GM19324 (cell line): ENCODE measurements at regions not wholly inside any gene's neighbourhood (a gene's known extent, or its start where the extent isn't known, plus 50 kb on each side); places are given as distances from the start of the nearest gene placed in this dataset.

Experiments used
- ATAC-seq: cut with Tn5 transposase; IDR thresholded peaks from one replicate; pipeline ENCODE4 v1.9.1; 2021; ENCODE audit warnings: mild to moderate bottlenecking, moderate library complexity; ENCODE audit not compliant: unreplicated experiment, low FRiP score

DNA sequence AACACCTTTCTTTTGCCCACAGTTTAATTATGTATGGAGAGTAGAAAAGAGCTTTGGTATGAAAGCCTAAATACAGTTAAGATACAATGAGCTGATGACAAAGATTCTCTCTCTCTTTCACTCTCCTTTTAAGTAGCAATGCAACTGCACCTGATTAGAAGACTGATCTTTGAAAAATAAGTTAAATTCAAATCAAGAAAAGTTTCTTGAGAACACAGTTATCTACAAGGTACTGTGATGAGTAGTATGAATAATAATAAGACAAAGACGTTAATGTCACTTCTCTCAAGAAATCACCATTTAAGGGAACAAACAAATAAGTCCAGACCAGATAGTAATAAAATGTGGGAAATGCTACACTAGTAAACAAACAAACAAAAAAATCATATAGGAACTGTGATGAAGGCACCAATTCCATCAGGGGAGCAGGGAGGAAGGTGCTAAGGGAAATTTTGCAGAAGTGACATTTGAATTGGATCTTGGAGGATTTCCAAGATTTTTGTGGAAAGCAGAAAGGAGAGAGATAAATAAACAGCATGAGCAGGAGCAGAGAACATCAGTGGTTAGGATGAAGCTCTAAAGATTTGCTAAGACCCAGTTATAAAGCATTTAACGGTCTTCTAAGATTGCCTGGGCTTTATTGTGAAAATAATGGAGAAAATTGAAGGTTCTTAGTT is 65.2 kb upstream of the STK38L start:
- ATAC-seq, result peak; percentile 4

DNA sequence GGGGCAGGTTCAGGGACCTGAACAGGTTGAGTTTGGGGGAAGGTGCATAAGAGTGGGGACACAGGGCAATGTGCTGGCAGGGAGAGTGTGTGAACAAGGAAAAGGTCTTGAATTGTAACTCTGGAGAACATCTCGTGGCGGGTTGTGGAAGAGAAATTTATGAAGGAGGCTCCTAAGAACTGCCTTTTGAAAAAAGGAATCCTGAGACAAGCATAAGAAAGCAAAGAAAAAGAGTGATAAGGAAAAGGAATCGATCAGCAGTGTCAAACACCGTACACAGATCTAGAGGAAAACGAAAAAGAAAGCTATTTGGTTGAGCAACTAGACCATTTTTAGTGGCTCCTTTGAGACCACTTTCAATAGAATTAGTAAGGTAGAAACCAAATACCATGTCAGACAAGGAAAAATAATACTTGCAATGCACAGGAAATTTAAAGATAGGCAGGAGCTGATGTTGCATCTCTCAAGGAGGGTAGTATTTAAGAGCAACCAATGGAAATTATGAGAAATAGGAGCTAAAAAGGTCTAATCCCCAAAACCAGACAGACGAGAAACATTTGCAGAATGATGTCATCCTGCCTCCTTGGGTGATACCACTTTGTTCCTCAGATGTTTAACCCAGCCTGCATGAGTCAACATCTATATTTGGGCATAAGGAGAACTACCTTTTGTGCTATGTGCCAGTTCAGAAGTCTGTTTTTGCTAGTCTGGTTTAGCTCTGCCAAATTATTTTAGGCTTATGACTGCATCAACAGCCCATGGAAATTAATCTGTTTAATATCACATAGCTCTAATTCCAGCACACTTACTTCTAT is 64.5 kb upstream of the STK38L start:
- ATAC-seq, result peak; percentile 73

DNA sequence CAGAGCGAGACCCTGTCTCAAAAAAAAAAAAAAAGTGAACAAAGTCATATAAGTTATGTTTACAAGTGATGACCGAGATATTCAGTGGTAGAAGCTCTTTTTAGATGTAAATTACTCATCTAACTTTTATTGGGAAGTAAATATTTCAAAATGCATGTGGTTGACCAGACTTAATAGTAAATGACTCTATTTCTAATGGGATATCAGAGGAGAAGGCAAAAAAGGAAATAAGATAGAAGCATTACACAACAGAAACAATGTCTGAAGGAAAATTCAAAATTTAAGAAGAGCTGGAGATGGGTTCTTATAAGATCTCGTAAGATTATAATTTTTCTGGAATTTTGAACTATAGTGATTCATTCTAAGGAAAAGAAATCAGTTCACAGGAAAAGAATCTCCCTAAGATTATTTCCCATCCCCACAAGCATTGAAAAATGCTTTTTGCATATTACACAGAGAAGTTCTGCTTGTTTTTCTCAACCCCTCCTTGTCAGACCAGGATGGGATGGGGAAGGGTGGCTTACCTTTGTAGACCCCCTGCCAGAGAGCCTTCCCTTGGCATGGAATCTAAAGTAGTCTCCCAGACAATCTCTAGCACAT is 63.1 kb upstream of the STK38L start:
- no peak for ATAC-seq

DNA sequence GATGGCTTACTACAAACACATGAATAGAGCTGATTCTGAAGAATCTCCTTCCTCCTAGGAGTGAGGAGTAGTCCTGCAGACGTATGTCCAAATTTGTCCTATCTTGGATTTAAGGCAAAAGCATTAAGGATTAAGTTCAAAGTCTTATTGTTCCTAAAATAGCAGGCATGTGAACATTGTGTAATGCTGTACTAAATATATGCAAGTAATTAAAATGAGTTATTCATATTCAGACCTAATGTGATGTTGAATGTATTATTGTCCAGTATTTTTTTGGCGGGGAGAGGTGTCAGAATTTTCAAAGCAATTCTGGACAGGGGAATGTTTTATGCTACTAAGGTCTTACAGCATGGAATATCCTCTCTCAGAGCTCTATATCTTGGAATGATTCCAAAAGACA is 60.7 kb upstream of the STK38L start:
- ATAC-seq, result no peak

DNA sequence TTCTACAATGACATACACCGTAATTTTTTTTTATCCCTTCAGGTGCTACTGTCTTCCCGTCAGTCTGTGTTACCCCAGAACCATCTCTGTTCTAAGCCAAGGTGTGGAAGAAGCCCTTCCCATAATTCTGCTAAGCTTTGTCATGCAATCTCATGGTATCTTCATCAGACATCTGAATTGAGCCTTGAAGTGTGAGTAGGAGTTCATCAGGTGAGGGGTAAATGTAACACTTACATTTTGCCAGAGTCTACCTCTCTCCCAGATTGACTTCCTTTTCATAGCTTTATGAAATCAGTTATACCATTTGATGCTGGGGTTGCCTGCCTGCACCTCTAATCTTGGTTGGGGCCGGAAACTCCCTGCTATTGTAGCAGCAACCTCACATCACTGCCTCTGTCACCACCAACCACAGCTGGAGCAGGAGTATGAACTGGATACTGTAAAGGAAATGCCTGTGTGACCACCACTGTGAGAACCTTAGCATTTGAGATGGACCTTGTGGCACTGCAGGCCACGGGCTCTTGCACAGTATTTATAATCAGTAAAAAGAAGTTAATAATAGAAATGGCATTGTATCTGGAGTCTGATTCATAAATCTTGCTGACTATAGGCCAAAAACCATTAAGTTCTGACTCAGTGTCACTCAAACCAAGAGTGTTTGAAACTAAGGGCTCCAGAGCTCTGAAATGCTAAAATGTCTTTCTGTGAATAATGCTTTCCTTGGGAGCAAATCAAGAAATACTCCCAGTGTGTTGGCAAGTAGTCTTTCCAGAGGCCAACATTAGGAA is 58.7 kb upstream of the STK38L start:
- ATAC-seq, result no peak

DNA sequence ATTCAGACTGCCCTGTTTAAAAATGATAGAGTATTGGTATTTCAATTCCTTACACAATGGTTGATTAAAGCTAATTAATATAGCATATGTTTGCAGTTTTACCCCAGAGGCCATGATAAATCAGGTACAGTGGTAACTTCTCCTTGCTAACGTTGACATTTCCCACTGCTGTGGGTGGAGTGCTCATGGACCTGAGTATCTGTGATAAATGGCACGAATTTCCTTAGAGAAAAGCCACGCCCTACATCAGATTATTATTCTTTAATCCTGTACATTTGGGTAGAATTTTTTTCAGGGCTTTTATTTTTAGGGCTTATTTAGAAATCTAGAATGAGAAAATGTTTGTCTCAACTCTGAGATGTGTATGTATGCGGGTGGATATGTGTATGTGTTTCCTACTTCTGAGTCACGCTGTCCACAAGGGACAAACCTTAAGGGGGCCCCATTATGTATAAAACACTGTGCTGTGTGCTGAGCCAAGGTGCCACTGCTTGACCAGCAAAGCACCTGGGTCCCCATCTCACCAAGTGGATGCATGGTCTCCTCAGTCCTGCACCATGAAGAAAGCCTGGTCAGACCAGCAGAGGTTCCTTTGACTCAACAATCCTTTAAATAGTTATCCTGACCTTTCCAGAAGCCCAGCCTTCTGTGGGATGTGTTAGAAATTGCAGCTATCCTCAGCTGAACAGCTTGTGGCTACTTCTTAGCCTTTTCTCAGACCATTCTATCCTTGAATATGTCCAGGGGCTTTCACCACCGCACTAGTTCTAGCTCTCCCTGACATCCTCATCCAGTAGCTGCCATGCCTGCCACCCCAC is 57.9 kb upstream of the STK38L start:
- ATAC-seq, result no peak

DNA sequence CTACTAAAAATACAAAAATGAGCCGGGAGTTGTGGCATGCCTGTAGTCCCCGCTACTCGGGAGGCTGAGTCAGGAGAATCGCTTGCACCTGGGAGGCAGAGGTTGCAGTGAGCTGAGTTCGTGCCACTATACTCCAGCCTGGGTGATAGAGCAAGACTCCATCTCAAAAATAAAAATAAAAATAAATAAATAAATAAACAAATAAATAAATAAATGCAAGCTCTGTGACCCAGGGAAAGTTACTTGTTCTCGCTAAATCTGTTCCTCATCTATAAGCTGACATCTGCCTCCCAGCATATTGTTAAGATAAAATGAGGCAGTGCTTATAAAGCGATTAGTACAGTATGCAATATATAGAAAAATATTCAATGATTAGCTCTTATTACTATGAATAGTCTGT is 56.4 kb upstream of the STK38L start:
- ATAC-seq, result no peak

DNA sequence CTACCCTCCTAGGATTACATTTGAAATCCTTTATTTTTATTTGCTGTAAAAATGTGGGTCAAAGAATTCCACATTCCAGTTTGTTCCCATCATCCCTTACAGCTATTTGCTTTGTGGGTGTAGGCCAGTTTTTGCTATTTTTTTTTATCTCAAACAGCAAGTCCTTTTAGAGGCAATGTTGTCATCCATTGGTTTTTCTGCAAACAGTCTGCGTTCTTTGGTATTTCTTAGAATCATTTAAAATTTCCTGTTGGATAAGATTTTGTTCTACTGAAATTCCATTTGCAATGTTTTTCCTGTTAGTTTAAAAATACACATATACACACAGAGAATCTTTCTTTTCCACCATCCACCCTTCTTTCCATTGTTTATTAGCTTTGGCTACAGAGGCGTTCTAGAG is 53.3 kb upstream of the STK38L start:
- ATAC-seq, result no peak

DNA sequence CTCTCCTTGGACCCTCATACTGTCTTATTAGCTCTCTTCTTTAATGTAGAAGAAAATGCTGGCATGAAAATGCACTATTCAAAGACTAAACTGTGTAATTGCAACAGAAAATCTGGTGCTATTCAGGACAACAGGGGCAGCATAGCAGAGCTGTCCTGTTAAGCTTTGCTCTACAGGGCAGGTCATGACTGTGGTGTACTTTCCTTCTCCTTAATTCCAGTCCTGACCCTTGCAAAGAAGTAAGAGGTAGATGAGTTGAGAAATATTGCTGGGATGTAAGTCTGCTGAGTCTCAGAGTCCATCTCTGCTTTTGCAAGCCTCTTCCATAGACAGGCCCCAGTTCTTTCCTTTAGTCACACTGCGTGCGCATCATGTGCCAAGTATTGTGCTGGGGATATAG is 52.6 kb upstream of the STK38L start:
- no peak for ATAC-seq

DNA sequence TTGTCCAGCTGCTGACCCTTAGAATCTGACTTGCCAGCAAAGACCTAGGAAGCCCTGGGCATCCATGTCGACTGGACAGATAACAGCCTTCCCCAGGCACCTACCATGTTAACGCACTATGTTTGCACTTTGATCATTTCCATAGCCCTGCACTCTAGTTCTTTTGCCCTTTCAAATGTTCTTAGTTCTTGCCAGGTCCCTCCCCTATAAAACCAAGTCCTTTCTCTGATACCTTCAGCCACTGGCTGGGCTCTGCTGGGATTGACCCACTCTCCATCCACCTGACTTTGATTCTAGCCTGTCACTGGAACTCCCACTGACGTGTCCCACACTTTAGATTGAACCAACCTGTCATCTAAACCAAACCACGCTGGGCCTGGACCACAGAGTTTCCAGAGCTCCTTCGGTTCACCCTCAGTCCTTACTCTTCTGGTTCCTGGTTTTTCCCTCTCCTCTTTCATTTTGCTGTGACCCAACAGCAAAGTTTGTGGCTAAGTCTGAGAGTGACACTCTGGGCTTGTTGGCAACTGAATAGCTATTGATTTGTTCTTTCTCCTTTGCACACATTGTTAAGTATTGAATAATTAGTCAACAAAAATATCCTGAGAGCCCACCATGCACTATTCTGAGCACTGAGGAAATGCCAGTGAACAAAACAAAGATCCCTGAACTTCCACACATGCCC is 51.8 kb upstream of the STK38L start:
- ATAC-seq, result no peak

DNA sequence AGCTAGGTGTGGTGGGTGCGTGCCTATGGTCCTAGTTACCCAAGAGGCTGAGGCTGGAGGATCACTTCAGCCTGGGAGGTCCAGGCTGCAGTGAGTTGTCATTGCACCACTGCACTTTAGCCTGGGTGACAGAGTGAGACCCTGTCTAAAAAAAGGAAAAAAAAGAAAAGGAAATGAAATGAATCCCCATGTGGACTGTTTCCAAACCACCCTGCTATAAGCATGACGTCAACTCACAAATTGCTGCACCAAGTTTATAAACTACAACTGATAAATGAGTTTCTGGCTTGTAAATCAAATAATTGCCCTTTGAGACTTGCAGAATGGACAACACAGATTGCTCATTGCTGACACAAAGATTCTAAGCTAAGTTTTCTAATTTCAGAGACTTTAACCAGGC is 51.0 kb upstream of the STK38L start:
- ATAC-seq, result no peak

DNA sequence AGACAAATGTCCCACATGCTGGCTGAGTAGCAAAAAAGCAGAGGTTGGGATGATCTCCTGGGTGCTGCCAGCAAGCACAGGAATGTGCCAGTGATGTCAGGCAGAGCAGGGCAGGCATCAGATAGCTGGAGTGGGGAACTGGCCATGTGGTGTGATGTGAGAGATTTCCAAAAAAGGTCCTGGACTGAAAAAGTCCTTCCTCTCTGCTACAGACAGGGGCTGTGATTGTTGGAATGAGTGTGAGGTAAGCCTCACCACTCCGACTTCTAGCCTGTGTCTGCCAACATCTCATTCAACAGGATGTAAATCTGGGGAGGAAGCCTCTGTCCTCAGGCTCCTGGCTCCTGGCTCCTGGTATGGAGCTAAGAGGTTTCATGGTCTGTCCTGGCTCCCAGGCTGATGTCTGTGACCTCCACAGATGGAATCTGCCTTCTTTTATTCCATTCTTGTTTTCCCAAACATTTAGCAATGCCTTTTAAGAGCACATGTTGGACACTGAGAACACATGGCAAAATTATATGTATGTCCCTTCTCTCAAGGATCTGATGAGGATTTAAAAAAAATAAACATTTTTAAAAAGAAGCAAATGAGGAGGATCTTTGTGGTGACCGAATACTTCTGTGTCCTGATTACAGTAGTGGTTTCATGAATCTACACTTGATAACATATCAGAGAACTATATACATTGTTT is 50.1 kb upstream of the STK38L start:
- ATAC-seq, result no peak
